NCI-H2171 (cell line): ENCODE measurements at regions not wholly inside any gene's neighbourhood (a gene's known extent, or its start where the extent isn't known, plus 50 kb on each side); places are given as distances from the start of the nearest gene placed in this dataset.
"Not testable (repeated sequence)": the region's sequence is repeated elsewhere in the genome, so short reads cannot be mapped to it uniquely, and the experiment has no call there.

Experiments used
- DNase-seq: peaks from one replicate; lab custom pipeline; 2025; lab: John Stamatoyannopoulos, UW

DNA sequence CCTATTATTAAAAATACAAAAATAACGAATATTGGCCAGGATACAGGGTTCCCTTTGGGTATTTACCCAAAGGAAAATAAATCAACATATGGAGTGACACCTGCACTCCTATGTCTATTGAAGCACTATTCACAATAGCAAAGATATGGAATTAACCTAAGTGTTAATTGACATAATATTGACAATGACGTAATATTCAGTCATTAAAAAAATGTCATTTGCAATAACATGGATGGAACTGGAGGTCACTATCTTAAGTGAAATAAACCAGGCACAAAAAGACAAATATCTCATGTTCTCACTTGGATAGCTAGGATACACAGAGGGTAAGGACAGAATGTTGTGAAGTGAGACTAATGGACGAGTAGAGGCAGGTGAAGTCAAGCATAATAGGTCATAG lies 326.3 kb upstream of the PTGER4 start:
- no peak for DNase-seq

DNA sequence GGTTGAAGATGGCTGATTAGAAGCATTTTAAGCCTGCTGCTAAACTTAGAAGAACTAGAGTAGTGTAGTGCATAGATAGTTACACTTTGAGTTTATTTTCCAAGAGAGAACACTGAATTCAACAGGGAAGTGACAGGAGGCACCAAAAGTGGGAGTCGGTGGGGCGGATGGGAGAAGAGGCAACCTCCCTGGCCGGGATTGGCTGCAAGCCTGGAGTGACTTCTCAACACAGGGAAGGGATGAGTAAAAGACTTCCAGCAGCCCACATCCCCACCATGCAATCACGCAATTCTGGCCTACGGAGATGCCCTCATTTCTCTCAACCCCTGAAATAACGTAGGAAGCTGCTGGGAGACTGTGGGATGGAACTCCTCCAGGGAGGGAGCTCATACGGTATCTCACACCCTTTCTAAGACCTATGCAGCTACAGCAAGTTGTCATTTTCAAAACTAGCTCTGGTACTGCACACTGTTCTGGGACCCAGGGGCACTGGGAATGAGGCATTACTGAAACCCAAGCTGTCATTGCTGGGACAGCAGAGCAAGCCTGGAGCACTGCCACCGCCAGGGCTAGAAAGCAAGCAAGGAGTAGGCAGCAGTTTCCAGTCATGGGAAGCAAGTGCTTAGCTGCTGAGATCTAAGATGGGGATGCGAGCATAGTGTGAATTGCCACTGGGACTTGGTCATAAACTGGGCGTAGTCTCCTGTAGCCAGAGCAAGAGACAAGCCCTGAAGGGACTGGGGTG lies 331.6 kb upstream of the PTGER4 start:
- DNase-seq: no peak

DNA sequence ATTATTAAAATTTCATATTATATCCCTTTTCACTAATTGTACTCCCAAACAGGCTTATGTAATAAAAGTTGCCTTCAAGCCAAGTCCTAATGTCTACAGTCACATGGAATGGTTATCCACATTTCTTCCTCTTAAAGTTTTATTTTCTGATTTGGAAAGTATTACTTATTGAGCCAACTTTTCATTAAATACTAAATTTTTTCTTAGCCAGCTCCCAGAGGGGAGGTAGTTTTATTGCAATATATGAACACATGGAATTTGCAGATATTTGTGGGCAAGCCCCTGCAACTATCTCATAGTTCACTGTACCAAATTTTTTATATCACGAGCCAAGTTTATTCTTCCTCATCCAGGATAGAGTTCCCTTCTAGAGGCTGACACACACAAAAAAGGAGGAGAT lies 332.8 kb upstream of the PTGER4 start:
- no peak for DNase-seq

DNA sequence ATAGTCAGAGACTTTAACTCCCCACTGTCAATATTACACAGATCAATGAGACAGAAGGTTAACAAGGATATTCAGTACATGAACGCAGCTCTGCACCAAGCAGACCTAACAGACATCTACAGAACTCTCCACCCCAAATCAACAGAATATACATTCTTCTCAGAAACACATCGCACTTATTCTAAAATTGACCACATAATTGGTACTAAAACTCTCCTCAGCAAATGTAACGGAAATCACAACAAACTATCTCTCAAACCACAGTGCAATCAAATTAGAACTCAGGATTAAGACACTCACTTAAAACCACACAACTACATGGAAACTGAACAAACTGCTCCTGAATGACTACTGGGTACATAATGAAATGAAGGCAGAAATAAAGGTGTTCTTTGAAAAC lies 341.3 kb upstream of the PTGER4 start:
- DNase-seq: not testable (repeated sequence)

DNA sequence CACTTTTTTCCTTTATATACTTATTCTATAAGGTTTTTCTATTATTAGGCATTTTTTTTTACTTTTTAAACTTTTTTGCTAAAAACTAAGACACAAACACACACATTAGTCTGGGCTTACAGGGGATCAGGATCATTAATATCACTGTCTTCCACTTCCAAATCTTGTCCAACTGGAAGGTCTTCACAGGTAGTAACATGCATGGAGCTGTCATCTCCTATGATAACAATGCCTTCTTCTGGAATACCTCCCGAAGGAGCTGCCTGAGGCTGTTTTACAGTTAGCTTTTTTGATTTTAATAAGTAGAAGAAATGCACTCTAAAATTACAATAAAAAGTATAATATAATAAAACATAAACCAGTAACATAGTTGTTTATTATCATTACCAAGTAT lies 345.5 kb upstream of the PTGER4 start:
- no peak for DNase-seq

DNA sequence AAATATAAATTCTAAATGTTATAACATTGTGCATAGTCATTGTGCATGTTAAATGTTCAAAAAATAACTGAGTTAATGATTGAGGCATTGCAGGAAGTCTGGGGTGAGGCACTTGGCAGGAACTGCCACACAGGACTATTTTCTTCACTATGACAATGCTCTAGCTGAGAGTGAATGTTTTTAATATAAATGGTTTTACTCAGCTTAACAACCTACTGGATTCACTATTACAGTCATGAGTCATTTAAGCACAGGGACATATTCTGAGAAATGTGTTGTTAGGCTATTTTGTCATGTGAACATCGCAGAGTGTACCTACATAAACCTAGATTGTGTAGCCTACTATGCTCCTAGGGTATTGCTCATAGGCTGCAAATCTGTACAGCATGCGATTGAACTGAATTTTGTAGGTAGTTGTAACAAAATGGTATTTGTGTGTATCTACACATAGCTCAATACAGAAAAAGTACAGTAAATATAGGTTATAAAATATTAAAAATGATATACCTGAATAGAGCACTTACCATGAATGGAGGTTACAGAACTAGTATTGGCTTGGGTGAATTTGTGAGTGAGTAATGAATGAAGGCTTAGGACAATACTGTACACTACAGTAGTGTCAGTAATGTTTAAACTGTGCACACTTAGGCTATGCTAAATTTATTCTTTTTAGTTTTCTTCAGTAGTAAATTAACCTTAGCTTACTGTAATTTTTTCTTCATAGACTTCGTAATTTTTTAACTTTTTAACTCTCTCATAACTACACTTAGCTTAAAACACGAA lies 346.1 kb upstream of the PTGER4 start:
- DNase-seq: no peak

DNA sequence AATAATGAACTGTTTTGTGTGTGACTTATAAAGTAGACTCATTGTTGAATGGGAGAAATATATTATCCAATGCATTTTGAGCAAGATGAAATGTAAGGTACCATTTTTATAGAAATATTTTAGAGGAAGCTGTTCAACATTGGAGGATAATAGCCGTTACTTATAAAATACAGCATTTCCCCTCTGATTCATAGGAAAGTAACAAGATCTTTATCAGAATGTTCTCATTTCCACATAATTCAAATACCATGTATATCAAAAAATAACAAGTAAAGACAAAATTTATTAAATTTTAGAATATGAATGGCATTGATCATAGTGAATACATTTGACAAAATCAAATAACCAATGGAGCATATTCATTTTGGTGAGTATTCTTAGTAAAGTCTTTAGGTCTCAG lies 346.7 kb upstream of the PTGER4 start:
- no peak for DNase-seq

DNA sequence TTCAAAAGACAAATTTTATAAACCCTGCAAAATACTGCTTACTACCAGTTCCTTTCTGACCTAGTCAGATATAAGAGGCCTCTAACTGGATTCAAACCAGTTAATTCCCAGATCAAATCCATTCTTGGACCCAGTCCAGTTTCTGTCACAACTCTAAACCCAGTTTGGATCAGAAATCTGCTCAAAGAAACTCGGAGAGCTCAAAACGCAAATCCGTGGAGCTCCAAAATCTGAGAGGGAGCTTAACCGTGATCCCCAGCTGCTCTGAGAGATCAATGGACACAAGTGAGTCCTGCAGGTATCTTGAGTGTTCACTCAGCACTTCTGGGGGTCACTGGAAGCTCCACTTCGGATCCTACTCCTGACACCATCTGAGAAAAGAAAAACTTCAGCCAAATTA lies 348.1 kb upstream of the PTGER4 start:
- no peak for DNase-seq

DNA sequence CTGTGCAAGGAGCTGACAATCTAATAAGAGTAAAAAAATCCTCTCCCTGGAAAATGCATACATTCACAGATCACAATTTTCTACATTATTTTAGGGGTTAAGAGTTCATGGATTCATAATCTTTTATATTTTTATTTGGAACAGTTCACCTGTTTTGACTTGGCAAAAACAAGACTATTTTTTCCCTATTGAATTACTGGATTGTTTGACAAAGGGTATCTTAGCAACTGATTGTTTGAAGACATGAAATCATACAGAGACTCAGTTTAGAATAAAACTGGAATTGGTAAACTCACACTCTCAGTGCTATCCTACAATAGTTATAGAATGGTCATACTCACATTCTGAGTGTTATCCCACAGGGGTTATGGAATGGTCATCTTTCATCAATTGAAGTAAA lies 358.2 kb upstream of the PTGER4 start:
- no peak for DNase-seq

DNA sequence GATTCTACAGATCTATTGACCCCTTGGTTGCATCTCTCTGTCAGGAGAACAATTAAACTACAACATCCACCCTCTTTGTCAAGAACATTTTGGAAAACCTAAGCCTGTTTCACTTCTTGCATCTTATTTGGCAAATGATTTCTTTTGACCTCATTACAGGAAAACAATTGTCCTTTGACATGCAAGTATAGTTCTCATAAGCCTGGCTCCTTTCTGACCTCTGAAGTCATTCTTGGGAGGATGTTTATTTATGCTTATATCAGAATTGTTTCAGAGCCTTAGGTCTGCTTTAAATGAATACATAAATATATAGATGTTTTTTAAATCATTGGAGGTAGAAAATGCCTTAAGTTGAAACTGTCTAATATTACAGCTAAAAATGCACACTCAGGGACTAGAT lies 361.3 kb upstream of the PTGER4 start:
- no peak for DNase-seq

DNA sequence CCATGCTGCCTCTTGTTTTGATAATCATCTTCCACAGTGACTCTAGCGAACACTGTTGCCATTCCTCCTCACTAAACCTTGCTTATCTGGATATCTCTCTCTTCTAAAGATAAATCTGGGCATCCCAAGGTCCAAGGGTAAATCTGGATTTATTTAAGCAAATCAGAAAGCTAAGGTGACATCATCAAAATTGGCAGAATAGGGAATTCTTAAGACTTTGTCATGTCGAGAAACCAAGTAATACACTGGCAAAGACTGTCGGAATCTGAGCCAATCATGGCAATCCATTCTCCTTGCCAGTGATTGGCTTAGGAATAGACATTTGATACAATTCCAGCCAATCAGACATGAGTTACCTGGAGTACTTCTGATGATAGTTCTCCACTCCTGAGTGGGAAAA lies 362.7 kb upstream of the PTGER4 start:
- DNase-seq: no peak

DNA sequence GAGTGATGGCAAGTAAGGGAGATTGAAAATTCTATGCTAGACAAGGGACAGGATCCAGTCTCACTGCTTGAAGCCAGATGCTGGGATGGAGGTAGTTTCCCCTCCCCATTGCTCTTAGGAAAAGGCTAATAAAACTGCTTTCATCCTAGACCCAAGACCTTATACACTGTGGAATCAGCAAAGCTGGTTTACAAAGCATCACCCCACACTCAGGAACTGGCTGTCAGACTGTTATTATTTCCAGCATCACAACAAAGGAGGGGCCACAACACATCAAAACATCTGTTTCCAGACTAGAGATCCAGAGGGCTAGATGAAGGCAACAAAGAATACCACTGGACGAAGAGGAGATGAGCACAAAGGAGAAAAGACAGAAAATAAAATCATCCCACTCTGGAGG lies 364.6 kb upstream of the PTGER4 start:
- no peak for DNase-seq

DNA sequence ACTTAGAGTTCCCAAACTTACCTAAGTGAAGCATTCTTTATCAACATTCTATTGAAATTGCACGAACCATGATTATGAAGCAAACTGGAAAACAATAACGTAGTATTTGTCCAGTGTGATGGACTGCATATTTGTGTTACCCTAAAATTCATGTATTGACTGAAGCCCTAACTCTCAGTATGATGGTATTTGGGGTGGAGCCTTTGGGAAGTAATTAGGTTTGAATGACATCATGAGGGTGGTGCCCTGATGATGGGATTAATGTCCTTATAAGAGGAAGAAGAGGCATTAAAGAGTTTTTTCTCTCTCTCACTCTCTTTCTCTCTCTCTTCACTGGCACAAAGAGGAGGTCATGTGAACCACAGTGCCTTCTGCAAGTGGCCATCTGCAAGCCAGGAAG lies 365.4 kb upstream of the PTGER4 start:
- no peak for DNase-seq

DNA sequence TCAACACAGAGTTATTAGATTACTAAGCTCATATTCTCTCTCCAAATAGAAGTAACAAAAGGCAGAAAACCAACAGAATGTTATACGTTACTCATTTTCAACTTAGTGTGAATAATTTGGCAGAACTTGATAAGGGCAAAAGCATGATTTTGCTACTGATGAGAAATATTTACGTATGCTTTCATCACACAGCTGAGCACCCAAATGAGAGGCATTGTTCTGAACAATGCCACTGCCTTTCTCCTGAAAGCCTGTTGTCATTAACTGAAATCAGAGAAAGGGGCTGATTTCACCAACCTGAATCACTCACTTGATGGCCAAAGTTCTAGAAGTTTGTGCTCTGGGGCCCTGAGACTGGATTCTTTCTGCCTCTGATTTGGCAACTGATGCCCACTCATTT lies 367.5 kb upstream of the PTGER4 start:
- no peak for DNase-seq

DNA sequence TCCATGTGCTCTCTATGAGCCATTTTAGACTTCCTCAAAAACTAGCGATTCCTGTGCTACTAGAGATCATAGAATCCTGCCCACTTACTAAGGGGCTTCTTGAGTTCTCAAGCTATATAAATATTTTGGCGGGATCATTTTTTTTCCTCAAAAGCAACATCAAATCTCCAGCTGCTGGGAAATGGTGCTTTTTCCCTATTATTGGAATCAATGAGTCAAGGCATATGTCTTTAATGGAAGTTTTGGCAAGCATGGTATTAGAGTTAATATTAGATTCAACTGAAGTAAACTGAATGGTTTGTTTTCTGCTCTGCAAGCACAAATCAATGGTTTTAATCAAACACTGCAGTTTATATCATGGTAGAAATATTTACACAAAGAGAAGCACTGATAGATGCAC lies 369.9 kb upstream of the PTGER4 start:
- no peak for DNase-seq

DNA sequence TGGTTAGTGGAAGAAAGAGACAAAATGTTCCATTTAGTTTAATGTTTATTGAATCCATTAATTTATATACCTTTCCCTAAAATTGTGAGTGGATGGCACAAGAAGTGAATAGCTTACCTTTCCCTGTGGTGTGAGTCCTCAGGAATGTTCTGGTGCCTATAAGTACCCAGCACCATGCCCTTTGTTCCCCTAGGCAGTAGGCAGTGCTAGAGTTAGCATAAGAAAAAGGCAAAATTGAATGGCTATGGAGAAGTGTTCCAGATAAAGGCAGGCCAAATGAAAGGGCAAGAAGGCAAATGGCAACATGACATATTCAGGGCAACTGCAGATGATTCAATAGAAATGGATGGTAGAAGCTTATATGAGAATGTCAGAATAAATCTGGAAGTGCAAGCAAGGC lies 370.8 kb upstream of the PTGER4 start:
- DNase-seq: no peak

DNA sequence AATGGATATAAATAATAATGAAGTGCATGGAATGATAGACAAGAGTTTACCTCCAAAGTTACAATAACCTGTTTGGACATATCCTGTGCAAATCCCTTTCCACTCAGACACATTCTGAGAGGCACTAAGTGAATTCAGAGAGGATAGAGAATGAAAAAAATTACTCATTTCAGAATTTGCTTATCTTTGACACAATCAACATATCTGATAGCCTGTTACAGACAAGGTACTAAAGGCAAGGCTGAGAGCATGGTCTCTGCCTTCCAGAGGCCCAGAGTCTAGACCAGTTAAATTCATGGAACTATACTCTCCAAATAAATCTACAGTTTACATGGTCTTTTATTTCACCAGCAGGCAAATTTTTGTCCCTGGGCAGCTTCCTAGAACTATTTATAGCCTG lies 371.8 kb upstream of the PTGER4 start:
- DNase-seq: no peak

DNA sequence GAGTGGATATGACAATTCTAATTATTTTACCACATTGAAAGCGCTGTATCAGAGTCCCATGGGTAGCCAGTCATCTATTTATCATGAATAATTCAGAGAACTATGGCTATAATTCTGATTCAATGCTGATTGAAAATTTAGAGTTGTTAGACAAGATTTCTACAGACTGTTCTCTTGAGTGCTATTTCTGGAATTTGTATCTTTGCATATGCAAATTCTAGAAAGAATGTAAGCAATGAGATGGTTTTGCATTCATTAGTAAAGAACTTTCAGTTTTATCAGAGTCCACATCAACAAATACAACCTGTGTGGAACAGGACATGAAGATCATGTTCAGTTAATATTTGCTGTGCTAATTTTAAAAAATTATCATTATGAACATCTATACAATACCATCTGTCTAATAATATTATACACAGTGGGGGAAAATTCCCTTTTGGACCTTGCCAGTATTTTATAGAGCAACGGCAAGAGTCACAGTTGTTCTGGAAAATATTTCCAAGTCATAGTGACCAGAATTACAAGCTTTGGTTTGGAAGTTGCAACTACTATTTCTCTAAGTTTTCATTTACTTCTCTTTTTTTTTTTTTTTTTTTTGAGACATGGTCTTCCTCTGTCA lies 372.7 kb upstream of the PTGER4 start:
- DNase-seq: no peak

DNA sequence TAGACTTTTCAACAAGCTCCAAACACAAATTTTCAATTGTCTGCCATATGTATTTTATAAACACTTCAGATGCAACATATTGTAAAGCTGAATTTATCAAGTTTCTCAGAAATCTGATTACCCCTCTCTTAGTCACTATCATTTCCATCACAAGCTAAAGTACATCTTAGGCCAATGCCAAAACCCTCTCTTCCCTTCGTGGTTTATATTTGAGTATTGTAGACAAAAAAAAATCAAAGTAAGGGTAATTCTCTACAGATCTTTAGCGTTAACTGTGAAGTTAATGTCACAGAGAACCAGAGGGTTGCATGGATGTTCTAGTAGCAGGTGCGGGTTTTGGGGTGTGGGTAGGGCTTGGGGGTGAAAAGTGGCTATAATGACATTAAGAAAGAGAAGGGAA lies 387.7 kb upstream of the PTGER4 start:
- DNase-seq: no peak

DNA sequence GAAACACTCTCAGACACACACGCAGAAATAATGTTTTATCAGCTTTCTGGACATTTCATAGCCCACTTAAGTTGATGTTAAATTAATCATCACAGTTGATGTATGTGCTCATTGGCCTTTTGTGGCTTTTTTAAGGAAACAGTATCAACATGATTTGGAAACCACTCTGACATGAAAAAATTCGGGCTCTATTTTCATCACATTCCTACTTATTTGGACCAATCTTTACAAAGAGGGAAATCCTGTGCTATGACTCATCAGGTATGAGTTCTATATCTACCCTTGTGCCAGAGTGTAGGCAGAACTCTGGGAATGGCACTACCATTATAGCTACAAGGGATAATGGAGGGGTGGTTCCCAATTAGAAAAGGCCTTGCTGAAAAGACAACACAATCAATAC lies 388.4 kb upstream of the PTGER4 start:
- no peak for DNase-seq

DNA sequence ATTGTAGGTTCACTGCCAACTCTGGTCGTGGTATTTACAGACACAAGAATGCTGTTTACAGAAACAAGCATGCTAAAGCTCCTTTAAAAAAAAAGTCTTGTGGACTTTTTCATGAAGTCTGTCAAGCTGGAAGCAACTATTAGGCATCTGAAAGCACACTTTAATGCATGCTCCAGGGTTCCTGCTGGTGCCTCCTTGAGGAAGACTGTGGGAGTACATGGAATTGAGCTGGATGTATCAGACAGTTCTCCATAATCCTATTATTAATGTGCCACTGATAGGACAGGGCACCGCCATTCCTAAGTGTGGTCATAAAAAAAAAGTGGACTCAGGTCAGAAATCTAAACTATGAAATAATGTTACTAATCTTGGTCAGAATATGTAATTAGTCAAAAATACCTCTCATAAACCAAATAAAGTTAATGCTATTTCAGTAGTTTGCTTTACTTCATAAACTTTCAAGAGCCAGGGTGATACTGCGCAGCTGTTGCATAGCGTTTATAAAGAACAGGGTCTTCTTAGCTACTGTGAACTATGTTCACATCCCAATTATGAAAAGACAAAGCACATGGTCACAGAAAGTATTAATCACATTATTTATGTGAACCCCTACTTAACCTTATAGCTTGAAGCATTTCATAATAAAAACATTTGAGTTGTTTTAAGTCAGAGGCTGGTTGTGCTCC lies 390.8 kb upstream of the PTGER4 start:
- no peak for DNase-seq

DNA sequence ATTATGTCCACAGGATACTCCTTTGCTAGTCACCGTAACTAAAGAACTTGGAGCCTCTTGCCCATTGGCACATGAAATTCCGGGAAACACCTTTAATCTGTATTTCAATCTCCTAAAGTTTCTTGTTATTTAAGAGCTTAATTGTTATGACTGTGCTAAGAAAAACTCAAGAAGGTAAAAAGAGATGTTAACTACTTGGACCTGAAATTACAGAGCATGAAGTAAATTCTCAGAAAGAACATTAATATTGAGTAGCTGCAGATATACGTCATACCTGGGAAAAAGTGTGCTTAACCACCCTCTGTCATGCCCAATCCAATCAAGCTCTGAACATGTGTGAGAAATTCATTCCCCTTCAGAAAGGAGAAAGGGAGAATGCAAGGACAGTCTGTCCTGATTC lies 394.9 kb upstream of the PTGER4 start:
- no peak for DNase-seq

DNA sequence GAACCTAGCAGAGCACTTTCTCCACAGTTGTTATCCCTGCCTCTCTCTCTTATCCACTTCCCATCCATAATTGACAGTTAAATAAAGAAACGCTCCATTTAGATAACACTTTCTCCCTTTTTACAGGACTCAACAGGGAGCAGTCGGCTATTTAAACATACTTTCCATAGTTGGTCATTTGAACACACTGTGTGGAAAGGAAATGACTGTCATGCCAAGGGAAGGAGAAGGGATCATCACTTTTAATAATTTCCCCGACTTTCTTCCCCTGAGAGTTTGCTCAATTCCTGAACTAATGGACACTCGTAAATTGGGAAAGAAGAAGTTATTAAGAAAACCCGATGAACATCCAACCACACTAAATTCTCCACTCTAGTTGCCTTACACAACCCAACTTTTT lies 400.8 kb upstream of the PTGER4 start:
- no peak for DNase-seq
